NCI-H1694 treated with DMSO at 0.1 percent for 48 hours (cell line): ENCODE measurements at regions not wholly inside any gene's neighbourhood (a gene's known extent, or its start where the extent isn't known, plus 50 kb on each side); places are given as distances from the start of the nearest gene placed in this dataset.
A peak's percentile ranks its signal among the peaks of the same experiment; 100 is the strongest.

Experiments used
- DNase-seq: peaks from one replicate; lab custom pipeline; 2025; lab: John Stamatoyannopoulos, UW

DNA sequence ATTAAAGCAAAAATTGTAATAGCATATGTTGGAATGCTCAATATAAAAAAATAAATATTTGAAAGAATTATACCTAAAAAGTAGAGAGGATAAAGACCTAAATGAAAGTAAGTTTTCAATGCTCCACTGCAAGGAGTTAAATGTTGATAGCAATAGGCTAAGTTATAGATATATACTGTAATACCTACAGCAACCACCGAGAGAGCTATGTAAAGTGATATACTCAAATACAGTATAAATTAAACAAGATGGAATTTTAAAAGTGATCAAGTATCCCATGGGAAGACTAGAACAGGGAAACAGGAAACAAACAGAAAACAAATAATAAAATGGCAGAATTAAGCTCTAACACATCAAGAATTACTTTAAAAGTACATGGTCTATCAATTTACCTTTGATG is 73.9 kb downstream of the CASP3 start:
- no peak for DNase-seq

DNA sequence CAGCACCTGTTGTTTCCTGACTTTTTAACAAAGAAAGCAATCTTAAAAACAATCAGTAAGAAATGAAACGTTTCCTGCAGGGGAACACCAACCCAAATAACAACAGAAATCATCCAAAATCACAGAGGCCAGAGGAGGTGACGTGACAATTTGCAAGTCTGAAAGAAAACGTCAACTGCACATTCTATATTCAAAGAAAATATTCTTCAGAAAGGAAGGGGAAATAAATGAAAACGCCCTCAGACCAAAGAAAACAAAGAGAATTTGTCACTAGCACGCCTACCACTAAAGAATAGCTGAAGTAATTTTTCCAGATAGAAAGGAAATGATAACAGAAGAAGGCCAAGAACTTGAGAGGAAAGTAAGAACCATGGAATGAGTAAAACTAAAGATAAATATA is 74.4 kb downstream of the CASP3 start:
- no peak for DNase-seq

DNA sequence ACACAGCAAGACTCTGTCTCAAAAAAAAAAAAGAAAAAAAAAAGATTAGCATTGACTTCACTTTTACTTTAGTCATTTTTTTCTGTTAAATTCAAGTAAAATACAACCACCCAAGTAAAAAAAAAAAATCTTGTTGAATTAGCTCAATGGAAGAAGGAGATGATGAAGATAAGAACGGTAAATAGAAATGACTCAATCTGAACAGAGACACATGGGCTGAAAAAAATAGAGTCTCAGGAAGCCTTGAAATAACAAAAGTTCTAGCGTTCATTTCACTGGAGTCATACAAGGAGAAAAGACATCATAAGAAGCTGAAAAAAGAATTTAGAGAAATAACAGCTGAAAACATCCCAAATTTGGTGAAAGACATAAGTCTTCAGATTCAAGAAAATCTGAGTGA is 75.5 kb downstream of the CASP3 start:
- DNase-seq, result no peak

DNA sequence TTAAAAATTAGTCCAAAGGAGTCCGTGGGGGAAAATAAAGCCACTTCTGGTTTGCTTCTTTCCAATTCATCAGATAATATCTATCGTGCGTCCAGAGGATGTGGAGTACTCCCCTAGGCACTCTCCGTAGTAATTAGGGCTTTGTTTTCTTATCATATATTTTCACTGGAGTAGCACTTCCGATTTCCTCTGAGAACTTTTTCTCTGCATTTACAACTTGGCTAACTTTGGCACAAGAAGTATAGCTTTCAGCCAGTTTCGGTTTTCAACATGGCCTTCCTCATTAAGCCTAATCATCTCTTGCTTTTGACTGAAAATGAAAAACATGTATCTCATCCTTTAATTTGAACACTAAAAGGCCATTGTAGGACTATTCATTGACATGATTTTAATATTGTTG is 80.5 kb downstream of the CASP3 start:
- no peak for DNase-seq

DNA sequence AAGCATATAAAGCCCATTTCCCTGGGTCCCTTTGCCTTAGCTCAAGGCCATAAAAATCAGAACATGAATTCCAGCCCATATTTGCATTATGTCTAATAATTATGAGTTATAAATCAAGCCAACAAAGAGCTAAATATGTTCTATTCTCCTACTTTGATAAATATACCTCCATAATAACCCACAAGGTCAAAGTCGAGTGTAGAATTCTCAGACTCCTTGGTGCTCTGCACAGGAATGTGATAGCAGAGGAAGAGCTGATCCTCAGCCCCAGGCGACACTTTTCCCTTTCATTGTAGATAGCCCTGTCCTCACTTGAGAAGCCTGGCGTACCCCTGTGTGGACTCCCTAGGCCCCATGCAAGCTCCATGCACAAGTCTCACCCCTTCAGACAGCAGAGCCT is 85.6 kb downstream of the CASP3 start:
- no peak for DNase-seq

DNA sequence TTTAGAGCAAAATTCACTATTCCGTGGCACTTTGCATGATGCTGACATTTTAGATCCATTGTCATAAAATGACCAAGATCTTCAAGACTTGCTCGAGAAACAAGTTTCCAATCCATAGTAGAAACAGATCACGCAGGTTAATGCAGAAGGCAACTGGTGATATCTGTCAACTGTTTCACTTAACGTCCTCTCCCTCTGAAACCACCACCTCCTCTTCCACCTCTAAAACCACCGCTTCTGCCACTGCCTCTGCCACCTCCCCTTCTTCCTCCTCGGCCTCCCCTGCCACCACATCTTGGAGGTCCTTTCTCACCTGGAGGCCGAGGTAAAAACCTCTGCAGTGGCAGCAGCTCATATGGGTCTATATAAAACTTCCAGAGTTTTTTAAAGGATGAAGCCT is 84.6 kb upstream of the IRF2 start:
- DNase-seq, result no peak

DNA sequence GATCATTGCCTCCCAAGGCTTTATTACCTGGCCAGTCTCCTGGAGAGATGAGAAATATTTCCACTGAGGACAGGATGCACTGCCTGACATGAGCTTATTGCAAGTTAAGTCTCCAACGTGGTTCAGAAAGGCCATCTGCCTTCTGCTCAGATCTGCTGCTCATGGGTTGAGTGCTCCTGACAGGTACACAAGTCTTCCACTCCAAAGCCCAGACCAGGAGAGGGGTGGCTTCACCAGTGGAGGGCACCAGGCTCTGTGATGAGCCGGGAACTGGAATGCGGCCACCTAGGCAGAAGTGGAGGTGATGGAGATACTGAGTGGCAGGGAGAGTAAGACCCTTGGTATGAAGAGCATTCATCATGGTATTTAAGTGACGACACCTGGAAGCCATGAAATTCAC is 79.5 kb upstream of the IRF2 start:
- DNase-seq, result no peak

DNA sequence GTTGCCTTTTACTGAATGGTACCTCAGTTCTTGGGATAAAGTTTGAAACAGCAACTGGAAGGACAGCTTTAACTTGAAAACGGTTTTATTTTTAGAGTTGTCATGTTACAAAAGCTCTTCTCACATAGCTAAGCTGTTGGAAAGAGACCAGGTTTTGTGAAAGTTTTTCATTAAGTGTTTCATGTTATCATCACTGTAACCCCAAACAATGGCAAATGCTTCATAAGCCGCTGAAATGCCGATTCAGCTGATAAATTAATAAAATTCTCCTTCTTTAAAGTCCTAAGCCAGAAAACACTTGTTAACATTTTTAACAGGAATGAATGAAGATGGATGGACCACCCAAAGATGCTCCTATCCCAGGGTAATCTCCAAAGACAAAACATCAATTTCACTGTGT is 76.1 kb upstream of the IRF2 start:
- DNase-seq, result no peak

DNA sequence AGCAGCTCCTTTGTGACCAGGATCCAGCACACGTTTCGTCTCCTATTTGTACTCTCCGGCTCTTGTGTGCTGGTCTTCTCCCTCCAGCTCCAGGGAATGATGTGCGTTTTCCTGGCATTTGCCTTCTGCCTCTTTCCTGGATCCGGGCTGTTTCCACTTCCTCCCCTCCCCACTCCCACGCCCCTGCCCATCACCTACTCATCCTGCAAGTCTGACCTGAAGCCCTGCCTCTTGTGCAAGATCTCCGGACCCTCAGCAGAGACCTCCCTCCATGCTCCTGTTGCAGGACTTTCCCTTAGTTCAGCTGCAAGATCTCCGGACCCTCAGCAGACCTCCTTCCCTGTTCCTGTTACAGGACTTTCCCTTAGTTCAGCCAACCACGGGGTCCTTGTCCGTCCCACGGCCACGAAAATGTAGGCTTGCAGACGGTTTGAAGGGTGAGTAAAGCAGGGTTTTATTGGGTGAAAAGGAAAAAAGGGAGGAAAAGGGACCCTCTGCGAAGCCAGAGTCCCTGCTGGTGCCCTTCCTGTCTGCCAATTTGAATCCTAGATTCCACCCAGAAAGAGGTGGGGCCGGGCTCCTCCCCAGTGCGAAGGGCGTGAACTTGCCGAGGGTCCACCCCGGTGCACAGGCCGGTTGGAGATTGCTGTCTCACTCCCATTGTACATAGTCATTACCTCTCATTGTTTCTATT is 74.4 kb upstream of the IRF2 start:
- no peak for DNase-seq

DNA sequence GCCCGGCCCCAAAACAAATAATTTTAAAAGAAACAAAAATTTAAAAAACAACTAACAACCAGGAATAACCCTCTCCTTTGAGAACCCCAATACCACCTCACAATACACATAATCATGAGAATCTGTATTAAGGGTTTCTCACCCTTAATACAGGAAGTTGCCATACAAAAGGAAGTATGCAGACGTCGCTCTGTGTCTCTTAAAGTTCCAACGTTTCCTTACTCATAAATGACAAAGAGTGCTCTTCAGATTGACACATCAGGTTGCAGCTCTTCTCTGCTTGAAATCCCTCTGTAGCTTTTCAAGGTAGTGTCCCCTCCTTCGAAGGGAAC is 73.9 kb upstream of the IRF2 start:
- DNase-seq, result no peak

DNA sequence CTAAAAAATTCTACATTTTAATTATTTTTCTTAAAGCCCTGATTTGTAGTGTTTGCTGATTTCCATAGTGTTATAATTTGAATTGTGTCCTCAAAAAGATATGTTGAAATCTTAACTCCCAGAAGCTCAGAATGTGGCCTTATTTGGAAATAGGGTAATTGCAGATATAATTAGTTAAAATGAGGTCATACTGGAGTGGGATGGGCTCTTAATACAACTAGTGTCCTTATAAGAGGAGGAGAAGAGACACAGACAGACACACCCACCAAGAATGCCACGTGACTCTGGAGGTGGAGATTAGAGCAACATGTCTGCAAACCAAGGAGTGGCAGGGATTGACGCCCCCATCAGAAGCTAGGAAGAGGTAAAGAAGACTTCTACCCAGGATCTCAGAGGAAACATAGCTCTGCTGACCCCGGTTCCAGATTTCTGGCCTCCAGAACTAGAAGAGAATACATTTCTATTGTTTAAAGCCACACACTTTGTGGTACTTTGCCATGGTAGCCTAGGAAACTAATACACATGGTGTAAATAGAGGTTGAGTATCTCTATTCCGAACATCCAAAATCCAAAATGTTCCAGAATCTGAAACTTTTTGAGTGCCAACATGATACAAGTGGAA is 70.5 kb upstream of the IRF2 start:
- DNase-seq, result no peak

DNA sequence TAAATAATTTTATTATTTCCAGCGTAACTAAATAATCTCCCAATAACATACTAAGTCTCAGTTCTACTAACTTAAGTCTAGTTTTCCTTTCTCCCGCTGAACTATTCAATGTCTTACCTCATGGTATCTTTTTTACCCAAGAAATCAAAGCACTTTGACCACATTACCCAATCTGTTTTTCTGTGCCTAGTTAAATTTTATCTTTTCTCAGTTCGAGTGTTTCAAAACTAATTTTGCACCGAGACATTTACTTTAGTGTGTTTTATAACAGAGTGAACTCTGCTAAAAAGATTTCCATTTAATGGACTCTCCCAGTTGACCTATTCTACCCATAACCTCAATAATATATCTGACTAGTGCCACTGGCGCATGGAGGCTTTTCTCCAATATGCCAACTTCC is 67.6 kb upstream of the IRF2 start:
- DNase-seq, result no peak

DNA sequence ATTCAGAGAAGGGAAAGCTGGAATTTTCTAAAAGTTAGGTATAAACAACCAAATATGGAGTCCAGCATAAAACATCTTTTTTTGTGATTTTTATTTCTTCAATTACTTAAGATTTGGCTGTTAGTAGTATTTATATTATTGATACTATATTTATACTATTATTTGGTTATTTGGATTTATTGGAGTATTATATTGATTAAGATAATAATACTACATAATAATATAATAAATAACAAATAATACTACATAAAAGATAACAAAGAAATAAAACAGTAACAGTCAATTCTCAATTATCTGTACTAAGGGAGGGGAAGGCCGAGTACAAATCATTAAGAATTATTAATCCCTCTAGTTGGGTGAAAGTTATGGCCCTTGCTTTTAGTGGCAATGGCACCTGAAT is 66.0 kb upstream of the IRF2 start:
- no peak for DNase-seq

DNA sequence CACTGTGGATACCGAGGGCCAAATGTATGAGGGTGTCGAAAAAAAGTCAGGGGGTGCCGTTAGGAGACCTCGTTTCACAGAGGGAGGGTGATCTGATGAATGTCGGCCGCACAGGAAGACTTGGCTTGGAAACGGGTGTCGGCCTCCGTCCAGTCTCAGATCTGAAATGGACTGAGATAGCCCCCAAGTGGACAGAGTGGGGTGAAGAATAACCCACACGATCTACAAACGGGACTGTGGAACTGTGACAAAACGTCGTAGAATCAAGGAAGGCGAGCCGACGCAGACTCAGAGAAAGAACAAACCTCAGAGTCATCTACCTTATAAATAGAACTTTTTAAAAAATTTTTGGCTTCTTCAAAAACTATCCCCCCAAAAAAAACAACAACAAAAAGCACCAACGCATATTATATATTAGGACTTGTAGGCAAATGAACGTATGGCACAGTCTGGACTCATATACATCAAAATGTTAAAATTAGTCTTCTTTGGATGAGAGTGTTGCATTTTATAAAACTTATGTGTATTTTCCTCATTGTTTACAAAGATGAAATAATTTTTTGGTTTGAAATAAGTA is 63.8 kb upstream of the IRF2 start:
- peak; percentile 38 for DNase-seq

DNA sequence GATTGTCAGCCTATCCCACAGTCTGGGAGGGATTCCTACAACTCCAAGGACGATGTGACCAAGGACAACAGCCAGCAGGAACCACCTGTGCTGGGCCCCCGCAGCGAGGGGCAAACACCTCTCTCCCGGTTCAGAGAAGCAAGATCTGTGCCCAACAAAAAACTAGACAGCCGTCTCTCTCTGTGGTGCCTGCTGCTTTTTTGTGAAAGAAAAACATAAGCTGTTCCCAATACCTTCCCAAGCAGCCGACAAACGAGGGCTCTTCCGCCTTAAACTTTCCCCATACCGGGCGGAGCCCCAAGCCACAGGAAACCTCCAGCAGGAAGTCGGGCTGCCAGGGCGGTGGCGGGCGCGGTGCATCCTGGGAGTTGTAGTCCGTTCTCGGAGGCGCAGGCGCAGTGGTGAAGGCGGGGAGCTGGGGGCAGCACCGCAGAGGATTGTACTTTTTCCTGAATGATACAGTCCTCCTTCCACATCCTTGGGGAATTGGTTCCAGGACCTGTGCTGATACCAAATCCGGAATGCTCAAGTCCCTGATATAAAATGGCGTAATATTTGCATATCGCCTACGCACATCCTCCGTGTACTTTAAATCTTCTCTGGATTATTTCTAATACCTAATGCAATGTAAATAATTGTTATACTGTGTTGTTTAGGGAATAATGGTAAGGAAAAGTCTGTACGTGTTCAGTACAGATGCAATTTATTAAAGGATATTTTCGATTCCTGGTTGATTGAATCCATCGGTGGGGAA is 63.1 kb upstream of the IRF2 start:
- DNase-seq, result peak; percentile 91

DNA sequence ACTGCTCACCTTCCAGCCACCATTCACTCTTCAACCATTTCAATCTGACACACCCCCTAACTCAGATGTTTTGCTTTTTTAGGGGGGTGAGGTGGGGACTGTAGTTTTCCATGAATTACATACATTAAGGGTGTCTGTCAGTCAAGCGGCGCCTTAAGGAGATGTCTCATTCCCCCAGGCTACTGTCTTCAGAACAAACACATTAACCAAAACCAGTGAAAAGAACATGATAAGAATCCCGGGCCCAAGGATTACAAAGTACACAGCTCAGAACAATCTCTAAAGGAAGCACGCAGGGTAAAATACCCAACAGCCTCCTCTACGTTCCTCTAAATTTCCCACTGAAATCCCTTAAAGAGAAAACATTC is 62.5 kb upstream of the IRF2 start:
- no peak for DNase-seq

DNA sequence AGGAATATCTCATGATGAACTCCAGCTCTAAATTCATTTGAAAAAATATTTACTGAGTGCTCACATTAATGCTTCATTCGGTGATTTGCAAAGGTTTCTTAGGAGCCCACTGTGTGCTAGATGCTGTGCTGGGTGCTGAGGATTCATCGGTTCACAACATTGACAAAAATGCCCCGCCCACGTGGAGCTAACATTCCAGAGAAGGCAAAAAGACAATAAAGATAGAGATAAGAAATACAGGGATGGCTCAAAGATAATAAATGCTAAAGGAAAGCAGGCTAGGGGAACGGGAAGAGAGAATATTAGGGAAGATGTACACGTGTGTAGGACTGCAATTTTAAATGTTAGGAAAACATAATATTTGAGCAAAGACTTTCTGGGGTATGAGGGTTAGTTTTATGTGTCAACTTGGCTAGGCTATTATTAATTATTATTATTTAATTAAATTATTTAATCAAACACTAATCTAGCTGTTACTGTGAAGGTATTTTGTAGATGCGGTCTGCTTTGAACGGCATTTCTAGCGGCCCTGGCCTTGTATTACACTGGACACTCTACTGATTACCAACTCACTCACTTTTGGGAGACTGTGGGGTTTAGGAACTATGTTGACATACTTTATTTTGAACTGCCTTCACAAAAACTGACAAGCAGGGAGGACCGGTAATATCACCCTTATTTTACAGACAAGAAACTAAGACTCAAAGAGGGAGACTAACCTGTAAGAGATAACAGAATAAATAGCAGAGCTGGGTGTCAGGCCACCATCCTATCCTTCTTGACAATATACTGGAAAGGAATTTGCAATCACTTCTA is 61.9 kb upstream of the IRF2 start:
- DNase-seq, result no peak

DNA sequence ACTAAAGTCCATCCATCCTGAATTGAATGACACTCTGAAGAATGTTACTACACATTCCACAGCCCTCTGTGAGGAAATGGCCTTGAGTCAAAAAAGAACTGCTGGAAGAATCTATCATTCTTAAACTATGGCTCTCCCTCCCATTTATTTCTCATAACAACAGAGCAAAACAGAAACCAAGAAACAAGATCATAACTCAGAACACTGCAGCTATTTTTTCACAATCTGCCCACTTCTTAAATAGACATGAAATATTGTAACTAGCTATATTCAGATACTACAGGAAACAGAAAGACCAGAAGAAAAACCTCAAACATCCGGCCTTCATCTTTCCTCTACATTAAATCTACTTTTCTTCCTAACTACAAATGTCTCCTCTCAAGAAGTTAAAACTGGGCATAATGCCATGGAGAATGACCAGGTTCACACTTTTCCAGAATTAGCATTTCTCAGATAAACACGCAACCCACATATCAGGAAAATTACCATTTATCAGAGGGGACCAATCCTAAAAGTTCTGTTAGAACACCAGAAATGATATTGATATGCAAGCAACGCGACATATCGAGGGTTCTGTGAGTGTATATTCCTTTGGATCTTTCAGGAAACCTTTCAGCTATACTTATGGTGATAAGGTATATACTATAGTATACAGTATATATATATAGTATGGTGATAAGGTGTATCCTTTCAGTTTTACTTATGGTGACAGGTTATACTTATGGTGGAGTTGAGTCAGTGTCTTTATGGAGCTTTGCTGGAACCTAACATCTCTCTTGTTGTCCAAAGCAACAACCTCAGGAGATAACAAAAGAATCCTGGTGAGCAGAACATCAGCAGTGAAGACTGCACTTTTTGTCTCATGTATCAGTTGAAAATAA is 60.4 kb upstream of the IRF2 start:
- no peak for DNase-seq

DNA sequence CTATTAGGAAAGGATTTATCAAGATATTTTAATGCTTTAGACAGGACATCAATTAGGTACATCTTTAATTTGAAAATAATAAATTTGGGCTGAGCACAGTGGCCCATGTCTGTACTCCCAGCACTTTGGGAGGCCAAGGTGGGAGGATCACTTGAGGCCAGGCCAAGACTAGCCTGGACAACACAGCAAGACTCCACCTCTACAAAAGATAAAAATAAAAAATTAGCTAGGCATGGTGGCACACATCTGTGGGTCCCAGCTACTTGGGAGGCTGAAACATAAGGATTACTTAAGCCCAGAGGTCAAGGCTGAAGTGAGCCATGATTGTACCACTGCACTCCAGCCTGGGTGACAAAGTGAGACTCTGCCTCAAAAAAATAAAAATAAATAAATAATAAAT is 59.6 kb upstream of the IRF2 start:
- DNase-seq, result no peak

DNA sequence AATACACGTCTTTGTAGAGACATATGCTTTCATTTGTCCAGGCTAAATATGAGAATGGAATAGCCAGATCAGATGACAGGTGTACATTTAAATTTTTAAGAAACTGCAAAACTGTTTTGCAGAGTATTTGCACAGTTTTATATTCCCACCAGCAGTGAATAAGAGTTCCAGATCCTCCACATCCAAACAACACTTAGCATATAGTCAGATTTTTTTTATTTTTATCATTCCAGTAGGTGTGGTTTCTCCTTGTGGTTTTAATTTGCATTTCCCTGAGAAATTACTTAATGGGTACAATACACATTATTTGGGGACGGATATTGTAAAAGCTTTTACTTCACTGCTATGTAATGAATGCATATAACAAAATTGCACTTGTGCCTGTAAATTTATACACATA is 56.7 kb upstream of the IRF2 start:
- no peak for DNase-seq

DNA sequence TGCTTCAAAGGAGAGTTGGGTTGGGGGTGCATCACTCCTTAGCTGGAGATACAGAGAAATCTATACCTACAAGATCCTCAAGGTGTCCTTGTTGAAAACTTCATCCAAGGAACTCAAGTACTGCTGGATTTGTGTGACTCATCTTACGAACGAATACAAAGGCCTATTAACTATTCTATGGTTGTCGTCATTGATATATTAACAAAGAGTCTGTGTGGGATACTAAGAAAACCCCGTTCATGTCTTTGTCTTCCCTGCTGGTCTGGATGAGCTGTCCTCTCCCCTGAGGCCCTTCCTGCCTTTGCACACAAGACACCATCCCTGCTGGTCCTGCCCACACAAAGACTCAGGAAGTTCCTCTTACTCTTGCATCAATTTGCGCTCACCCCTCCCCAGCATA is 54.9 kb upstream of the IRF2 start:
- no peak for DNase-seq

DNA sequence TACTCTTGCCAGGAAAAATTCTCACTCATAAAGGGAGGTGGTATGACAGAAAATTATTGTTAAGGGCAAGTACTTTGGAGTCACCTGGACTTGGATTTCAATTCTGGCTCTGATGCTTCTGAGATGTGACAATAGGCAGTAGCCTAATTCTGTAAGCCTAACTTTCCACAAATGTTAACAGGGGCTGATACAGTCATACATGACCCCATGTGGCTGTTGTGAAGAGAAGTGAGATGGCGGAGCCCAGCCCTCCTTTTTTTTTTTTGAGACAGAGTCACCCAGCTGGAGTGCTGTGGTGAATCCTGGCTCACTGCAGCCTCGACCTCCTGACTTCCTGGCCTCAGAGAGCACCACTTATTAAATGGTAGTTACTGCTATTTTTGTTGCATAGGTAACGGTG is 54.4 kb upstream of the IRF2 start:
- DNase-seq, result no peak
